ENCODE measurements at regions not wholly inside any gene's neighbourhood (a gene's known extent, or its start where the extent isn't known, plus 50 kb on each side); places are given as distances from the start of the nearest gene placed in this dataset.

- TF ChIP-seq POLR2AphosphoS5 (IDR thresholded peaks at IDR 0.05) (no peak), CTCF (IDR thresholded peaks at IDR 0.05; ENCODE audit: poor library complexity, severe bottlenecking) (no peak), RAD21 (conservative IDR thresholded peaks at IDR 0.05) (no peak), EZH2 (IDR thresholded peaks at IDR 0.05; ENCODE audit: borderline replicate concordance, insufficient read depth, low read length, poor library complexity, severe bottlenecking) (no peak), EP300 (conservative IDR thresholded peaks at IDR 0.05; ENCODE audit: poor library complexity, severe bottlenecking) (no peak)
These were observed 972.2 kb upstream of the MBL2 start for GRCh38 chr10:53744746-53745145.
